Ovary (tissue), 7 donors: ENCODE measurements at regions not wholly inside any gene's neighbourhood (a gene's known extent, or its start where the extent isn't known, plus 50 kb on each side); places are given as distances from the start of the nearest gene placed in this dataset.

ENCODE experiments used
- DNase-seq, 5 donors: peaks; one replicate each; pipeline ENCODE4 v3.0.0-alpha.2; 2019 to 2020
- H3K27ac ChIP-seq, 2 donors: fragments of 200-600 bp; one replicate each; pipeline versions ENCODE4 v1.5.1 to v1.8.0; 2019 to 2022
- H3K27me3 ChIP-seq: fragments of 200-600 bp; one replicate; pipeline ENCODE4 v1.8.0; 2022
- H3K36me3 ChIP-seq: fragments of 200-600 bp; sonication (generic); one replicate; pipeline ENCODE4 v1.5.1; 2019
- H3K4me1 ChIP-seq: one replicate; pipeline ENCODE4 v1.8.1; 2013; ENCODE audit warnings: mild to moderate bottlenecking, moderate library complexity; ENCODE audit not compliant: insufficient read depth
- H3K4me3 ChIP-seq: fragments of 200-600 bp; sonication (generic); one replicate; pipeline ENCODE4 v1.5.1; 2017
- H3K9me3 ChIP-seq, 2 donors: fragments of 200-600 bp in 1 of 2; sonication (generic) in 1 of 2; one replicate each; pipeline versions ENCODE4 v1.5.1 to v1.8.1; 2013 to 2019; ENCODE audit warnings: mild to moderate bottlenecking in 1 of 2, moderate library complexity in 1 of 2
- EP300 ChIP-seq: sonication (generic); formaldehyde crosslinking; IDR thresholded peaks from one replicate; pipeline ENCODE4 v1.6.1; 2017; ENCODE audit warnings: antibody characterized with exemption
- POLR2A ChIP-seq: fragments of 450-650 bp; IDR thresholded peaks from one replicate; pipeline ENCODE4 v1.6.1; 2017; ENCODE audit warnings: antibody characterized with exemption, mild to moderate bottlenecking, moderate library complexity
- WGBS, 3 donors: extraction: QIAGEN DNeasy Blood & Tissue Kit in 1 of 3; methylation state at CpG; one replicate each; pipeline versions ENCODE4 v1.1.5 to v1.1.7; 2013 to 2017; 5-methylcytosine and 5-hydroxymethylcytosine counted together
- intact Hi-C, 4 donors: fragments of 100-400 bp; cut with DNase I; formaldehyde crosslinking; loops; one replicate each; pipeline versions ENCODE4 v1.11.0 to v1.15.1; 2022 to 2023
- TF ChIP-seq, protein P1 (sequence below), 3 donors: fragments of 450-650 bp in 2 of 3; fragments of 200-600 bp in 1 of 3; IDR thresholded peaks; one replicate each; pipeline versions ENCODE4 v1.5.1 to v1.8.0; 2016 to 2022; ENCODE audit warnings: antibody characterized with exemption in 3 of 3, mild to moderate bottlenecking in 1 of 3
- donor health status: DM: no; HTN: no; CAD: no; lungs with moderate emphysema.
- donor health status: DM: no; HTN: no; CAD: no.
- donor health status: Bipolar disorder and iron deficiency.
- donor health status: DM: no; HTN: no; CAD: no.
- donor health status: DM: yes; HTN: yes; CAD: no.

DNA sequence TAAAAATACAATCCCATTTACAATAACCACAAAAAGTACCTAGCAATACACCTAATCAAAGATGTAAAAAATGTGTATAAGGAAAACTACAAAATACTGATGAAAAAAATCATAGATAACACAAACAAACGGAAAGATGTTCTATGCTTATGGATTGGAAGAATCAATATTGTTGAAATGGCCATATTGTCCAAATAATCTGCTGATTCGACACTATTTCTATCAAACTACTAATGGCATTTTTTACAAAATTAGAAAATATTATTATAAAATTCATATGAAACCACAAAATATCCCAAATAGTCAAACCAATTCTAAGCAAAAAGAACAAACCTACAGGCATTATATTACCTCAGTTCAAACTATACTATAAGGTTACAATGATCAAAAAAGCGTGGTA, 978.3 kb upstream of the MAP3K7 start:
- intact Hi-C loops = no loop called here
- TF ChIP-seq POLR2A = no peak
- TF ChIP-seq, protein P1, sequence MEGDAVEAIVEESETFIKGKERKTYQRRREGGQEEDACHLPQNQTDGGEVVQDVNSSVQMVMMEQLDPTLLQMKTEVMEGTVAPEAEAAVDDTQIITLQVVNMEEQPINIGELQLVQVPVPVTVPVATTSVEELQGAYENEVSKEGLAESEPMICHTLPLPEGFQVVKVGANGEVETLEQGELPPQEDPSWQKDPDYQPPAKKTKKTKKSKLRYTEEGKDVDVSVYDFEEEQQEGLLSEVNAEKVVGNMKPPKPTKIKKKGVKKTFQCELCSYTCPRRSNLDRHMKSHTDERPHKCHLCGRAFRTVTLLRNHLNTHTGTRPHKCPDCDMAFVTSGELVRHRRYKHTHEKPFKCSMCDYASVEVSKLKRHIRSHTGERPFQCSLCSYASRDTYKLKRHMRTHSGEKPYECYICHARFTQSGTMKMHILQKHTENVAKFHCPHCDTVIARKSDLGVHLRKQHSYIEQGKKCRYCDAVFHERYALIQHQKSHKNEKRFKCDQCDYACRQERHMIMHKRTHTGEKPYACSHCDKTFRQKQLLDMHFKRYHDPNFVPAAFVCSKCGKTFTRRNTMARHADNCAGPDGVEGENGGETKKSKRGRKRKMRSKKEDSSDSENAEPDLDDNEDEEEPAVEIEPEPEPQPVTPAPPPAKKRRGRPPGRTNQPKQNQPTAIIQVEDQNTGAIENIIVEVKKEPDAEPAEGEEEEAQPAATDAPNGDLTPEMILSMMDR (IDR thresholded peaks at IDR 0.05) = no peak
- no peak for TF ChIP-seq EP300
- WGBS, 3 donors = 83 to 98% (median 90%) methylated on average over 3 of the region's 3 CpGs
- H3K9me3 ChIP-seq = peaks cover 0 to 3% of the 10 kb centered on the region in 2 donors
- H3K4me1 ChIP-seq = no peaks in the 10 kb centered on the region
- H3K36me3 ChIP-seq = no peaks in the 10 kb centered on the region
- no peak overlapping the region for H3K4me3 ChIP-seq
- no peak overlapping the region for H3K27ac ChIP-seq
- H3K27me3 ChIP-seq = no peaks in the 10 kb centered on the region
- no peak for DNase-seq

- no peak overlapping the region for H3K4me3 ChIP-seq
- H3K9me3 ChIP-seq = peaks cover 0 to 3% of the 10 kb centered on the region in 2 donors
- no peak overlapping the region for H3K27ac ChIP-seq
- 13 to 21% (median 14%) methylated on average over 3 of the region's 3 CpGs for WGBS, 3 donors
- H3K27me3 ChIP-seq = no peaks in the 10 kb centered on the region
- intact Hi-C loops = no loop called here
- TF ChIP-seq POLR2A (no peak), EP300 (no peak)
- TF ChIP-seq, protein P1 (IDR thresholded peaks at IDR 0.05) = no peak
- no peaks in the 10 kb centered on the region for H3K36me3 ChIP-seq
- no peaks in the 10 kb centered on the region for H3K4me1 ChIP-seq
- no peak for DNase-seq
Observed at GRCh38 chr6:91562955-91563354, 976.1 kb upstream of the MAP3K7 start.

DNA sequence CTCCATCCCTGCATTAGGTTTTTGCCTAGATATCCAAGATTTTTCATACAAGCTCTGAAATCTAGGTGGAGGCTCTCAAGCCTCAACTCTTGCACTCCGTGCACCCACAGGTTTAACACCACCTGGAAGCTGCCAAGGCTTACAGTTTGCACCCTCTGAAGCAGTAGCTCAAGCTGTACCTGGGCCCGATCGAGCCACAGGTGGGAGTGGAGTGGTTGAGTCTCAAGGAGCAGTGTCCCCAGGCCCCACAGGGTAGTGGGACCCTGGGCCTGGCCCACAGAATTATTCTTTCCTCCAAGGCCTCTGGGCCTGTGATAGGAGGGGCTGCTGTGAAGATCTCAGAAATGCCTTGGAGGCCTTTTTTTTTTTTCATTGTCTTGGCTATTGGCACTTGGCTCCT, 973.5 kb upstream of the MAP3K7 start:
- no peaks in the 10 kb centered on the region for H3K27me3 ChIP-seq
- TF ChIP-seq POLR2A (no peak), EP300 (no peak)
- TF ChIP-seq, protein P1 (IDR thresholded peaks at IDR 0.05) = no peak

DNA sequence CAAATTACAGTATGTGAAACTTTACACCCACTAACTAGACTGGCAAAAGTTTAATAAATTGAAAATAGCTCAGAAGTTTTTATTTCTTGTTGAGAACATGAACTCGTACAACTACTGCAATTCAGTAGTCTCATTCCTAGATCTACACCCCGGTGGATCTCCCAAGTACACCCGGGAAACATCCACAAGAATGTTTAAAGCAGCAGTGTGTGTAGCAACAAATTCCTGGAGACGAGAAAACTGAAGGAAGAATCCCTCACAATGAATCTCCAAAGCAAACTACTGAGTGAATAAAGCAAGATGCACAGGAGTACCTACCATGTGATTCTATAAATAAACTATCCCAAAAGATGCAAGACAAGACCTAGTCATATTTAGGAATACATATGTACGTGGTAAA, 954.0 kb upstream of the MAP3K7 start:
- Histone ChIP-seq H3K36me3 (no peaks in the 10 kb centered on the region), H3K27me3 (no peaks in the 10 kb centered on the region), H3K4me3 (no peak overlapping the region), H3K9me3 (no peaks in the 10 kb centered on the region), H3K27ac (no peak overlapping the region), H3K4me1 (no peaks in the 10 kb centered on the region)
- TF ChIP-seq POLR2A (no peak), EP300 (no peak)
- TF ChIP-seq, protein P1 (IDR thresholded peaks at IDR 0.05) = no peak
- no peak for DNase-seq
- WGBS, 3 donors = 53 to 66% (median 57%) methylated on average over 5 of the region's 5 CpGs
- intact Hi-C loops = no loop called here

More for the DNA sequence above, 973.5 kb upstream of the MAP3K7 start:
- Histone ChIP-seq H3K4me1 (no peaks in the 10 kb centered on the region), H3K4me3 (no peak overlapping the region), H3K9me3 (peaks cover 0 to 3% of the 10 kb centered on the region in 2 donors), H3K36me3 (no peaks in the 10 kb centered on the region), H3K27ac (no peak overlapping the region)
- DNase-seq = no peak
- intact Hi-C loops = no loop called here
- WGBS, 3 donors = 93 to 96% (median 96%) methylated on average over 3 of the region's 3 CpGs

DNA sequence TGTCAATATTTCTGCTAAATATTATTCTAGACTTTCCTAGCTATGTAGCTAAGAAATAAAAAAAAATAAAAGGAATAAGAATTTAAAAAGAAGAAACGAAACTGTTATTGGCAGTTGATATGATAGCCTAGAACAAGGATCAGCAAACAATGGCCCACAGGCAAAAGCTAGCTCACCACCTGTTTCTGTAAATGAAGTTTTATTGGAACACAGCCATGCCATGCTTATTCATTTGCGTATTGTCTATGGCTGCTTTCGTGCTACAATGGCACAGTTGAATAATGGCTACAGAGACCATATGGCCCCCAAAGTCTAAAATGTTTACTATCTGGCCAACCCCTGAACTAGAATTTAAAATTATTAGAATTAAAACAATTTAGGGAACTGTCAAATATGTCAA, 952.6 kb upstream of the MAP3K7 start:
- TF ChIP-seq POLR2A (no peak), EP300 (no peak)
- TF ChIP-seq, protein P1 (IDR thresholded peaks at IDR 0.05) = no peak
- Histone ChIP-seq H3K36me3 (no peaks in the 10 kb centered on the region), H3K27me3 (no peaks in the 10 kb centered on the region), H3K27ac (no peak overlapping the region), H3K4me1 (no peaks in the 10 kb centered on the region), H3K9me3 (no peaks in the 10 kb centered on the region), H3K4me3 (no peak overlapping the region)
- WGBS, 3 donors = 64 to 92% (median 75%) methylated on average over 3 of the region's 3 CpGs
- DNase-seq = no peak
- intact Hi-C loops = no loop called here
